GM21825 (cell line): ENCODE measurements at regions not wholly inside any gene's neighbourhood (a gene's known extent, or its start where the extent isn't known, plus 50 kb on each side); places are given as distances from the start of the nearest gene placed in this dataset.

Experiments used
- ATAC-seq: cut with Tn5 transposase; IDR thresholded peaks from one replicate; pipeline ENCODE4 v1.9.1; 2021; ENCODE audit warnings: mild to moderate bottlenecking, moderate library complexity; ENCODE audit not compliant: unreplicated experiment

DNA sequence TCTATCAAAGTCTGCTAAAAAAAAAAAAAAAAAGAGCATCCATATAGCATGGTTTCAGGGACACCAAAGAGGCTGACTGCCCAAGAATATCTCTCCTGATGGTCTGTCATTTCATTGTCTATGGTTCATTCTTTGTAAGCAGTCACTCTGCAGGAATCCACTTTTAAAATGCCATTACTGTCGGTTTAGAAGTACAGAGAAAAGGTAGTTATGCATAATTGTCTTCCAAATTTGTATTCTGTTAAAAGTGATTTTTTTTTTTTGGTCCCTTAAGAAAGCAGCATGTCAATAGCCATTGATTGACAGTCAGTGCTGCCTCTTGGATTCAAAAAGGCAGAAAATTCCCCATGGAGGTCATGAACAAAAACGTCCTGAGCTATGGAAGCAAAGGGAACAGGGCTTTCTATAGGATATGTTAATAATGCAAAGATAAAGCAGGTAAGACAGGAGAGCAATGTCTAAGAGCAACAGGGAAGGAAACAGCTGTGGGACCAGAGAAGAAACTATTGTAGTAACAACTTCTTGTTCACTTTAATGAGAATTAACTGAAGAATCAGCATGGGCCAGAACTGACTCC lies 245.8 kb downstream of the TMX3 start:
- ATAC-seq: no peak

DNA sequence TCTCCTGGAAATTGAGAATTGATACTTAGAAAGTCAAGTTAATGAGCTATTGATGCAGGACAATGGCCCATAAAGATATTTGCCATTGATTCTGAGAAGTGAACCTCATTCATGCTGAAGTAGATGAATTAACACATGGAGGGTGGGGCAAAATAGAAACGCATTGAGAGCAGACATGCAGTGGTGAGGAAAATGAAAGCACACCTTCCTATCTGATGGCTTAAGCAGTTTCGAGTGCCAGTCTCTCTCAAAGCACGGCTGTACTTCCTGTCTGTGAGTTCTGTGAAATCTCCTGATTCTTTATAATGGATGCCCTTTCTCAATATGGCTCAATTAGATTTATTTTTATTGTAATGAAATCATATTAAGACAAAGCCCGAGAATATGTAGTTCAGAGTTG lies 247.0 kb downstream of the TMX3 start:
- ATAC-seq: no peak

DNA sequence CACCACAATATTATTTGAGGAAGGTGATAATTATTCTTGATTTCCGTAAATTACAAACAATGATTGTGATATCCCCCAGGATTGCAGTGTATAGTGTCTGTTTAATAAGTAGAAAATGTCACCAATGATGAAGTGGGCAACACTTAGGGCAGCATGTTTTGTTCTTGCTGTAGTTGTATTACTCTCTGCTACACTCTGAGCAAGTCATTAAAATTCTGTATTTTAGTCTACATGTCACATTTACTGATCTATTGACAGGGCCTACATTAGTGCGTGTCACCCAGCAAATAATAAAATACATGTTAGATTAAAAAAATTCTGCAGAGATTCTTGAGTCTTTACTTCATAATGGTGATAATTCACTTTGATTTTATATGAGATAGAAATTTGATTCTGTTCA lies 247.6 kb downstream of the TMX3 start:
- no peak for ATAC-seq

- no peak for ATAC-seq
Measured at GRCh38 chr18:68466672-68467071, 248.2 kb downstream of the TMX3 start.

- no peak for ATAC-seq
Measured at GRCh38 chr18:68462766-68463165, 252.1 kb downstream of the TMX3 start.

DNA sequence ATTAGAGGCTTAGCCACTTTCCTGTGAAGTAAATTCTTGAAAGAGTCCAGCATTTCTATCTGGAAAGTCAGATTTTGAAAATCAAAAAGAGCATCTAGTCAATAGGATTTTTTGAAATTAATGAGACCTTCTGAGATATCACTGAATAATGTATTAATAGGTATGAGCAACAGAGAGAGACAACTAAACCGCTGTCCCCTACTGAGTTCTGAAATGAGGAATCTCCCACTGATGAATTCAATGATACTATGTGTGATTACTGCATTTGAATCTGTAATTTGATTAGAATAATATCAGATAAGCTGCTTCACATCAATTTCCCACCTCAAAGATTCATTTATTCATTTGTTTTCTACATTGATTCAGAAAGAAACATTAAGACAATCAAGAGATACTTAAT lies 252.8 kb downstream of the TMX3 start:
- no peak for ATAC-seq

DNA sequence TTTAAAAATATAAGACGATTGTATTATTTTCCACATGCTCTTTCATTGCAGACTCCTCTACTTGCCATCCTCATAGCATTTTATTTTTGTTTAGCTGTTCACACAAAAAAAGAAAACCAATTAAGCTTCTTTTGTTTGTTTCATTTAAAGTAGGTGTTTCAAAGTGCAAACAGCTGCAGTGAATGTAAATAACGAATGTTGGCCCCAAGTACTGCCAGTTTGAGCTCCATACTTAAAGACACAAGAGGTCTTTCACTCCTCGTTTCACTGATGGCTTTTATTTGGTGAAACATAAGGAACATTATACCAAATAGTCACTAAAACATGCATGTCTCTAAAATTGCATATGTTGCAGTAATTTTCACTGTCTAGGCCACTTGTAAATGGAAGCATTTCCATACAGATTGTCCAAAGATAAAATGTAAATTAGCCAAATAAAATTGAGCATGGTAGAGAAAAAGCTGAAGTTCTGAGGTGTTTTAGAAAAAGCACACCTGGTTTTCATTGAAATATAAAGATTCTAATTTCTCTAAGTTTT lies 253.4 kb downstream of the TMX3 start:
- ATAC-seq: no peak

GRCh38 chr18:68459968-68460367 lies 254.9 kb downstream of the TMX3 start:
- ATAC-seq: no peak

DNA sequence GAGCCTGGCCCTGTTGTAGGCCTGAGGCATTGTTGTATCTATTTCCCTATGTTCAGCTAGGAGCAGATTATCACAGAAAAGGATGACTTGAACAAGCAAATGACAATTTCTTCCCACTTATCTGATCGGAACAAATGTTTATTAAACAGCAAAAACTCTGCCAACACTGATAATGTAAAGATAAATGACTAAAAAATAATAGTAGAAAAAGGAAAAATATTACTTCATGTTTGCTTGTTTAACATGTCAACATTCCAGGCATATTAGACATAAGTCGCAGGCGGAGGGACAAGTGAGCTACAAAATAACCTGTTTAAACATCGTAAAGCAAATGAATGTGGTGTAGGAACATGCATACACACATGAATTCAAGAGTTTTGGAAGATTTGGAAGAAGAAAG lies 257.9 kb downstream of the TMX3 start:
- no peak for ATAC-seq

- ATAC-seq: no peak
Measured at GRCh38 chr18:68455229-68455603, 259.7 kb downstream of the TMX3 start.

DNA sequence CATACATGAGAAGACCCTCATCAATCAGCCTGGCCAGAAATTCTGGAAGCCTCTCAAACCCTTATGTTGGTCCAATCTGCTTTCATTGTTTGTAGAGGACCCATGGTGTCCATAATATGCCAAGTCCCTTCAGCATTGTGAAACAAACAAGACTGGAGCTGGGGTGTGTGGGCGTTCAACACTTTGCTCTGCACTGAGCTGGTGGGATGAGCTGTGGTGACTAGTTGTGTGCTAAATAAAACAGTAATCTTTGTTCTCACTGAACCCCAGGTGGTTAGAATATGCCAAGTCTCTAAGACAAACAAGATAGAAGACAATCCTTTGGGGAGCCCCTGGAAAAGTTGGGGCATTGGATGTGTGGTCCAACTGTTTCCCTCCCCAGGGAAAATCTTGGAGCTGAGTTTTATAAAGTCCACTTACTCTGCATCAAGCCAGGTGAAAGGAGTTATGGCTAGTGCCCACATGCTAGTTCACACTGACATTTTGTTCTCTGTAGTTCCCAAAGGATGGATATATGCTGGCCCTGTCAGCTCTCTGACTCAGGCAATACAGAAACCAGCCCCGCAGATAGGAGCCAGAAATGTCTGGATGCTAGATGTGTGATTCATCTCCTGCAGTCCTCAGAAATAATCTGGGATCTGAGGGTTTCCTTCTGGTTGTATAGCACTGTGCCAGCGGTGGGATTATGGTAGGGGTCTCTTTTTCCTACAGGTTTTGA lies 260.2 kb downstream of the TMX3 start:
- ATAC-seq: no peak

- ATAC-seq: no peak
Measured at GRCh38 chr18:68449292-68449691, 265.6 kb downstream of the TMX3 start.

DNA sequence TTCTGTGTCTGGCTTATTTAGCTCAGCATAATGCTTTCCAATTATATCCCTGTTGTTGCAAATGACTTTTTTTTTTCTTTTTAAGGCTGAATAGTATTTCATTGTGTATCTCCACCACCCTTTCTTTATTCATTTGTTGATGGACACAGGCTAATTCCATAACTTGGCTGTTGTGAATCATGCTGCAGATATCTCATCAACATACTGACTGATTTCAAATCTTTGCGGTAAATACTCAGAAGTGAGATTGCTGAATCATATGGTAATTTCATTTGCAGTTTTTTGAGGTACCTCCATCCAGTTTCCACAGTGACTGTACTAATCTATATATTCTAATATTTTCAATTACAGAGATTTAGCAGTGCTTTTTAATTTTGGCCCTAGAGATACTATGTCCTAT lies 266.2 kb downstream of the TMX3 start:
- ATAC-seq: no peak

DNA sequence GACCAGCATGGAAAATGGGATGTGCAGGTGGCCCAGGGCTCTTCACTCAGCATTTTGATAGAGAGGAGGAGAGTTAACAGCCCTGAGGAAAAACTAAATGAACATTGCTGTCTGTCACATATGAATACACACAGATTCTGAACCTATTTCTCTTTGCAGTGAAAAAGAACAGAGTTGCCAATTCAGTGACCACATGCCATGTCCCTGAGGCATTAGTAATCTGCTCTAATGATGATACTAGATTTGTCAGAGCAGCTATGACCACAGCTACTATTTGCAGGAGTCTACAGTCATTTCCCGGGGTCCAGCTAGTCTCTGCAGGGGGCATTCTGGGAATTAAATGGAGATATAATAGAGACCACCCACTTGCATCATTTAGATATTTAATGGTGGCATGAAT lies 267.6 kb downstream of the TMX3 start:
- no peak for ATAC-seq

GRCh38 chr18:68445668-68446426 lies 269.1 kb downstream of the TMX3 start:
- ATAC-seq: no peak

- no peak for ATAC-seq
Measured at GRCh38 chr18:68445136-68445535, 269.8 kb downstream of the TMX3 start.

DNA sequence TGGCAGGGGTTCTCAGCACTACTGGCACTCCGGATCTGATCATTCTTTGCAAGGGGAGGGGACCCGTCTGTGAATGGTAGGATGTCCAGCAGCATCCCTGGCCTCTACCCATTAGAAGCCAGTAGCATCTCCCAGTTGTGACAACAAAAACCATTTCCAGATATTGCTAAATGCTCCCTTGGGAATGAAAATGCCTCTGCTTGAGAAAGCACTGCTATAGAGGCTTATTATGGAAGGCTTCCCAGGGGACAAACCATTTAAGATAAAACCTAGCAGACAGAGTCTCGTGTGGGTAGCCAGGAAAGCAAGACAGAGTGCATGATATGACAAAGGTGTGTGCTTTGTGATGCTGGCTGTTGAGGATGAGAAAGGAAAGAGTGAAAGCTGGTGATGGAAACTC lies 273.7 kb downstream of the TMX3 start:
- ATAC-seq: no peak

GRCh38 chr18:68440433-68440832 lies 274.5 kb downstream of the TMX3 start:
- no peak for ATAC-seq

DNA sequence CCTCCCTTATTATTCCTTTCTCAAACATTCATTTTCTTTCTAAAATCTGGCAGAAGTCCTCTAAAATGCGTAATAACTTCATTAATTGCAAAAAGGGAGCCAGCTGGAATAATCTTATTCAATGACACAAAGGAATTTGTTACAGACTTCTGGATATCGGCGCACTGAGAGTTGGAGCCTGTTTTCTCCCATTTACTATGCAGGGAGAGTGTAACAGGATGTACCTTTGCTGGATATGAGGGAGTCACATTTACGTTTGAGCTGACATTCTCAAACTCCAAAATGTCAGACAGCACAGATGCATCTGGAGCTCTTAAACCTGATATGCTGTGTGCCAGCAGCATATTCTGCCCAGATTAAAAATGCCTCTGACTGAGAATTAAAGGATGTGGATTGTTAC lies 275.3 kb downstream of the TMX3 start:
- ATAC-seq: no peak

- ATAC-seq: no peak
Measured at GRCh38 chr18:68438983-68439382, 275.9 kb downstream of the TMX3 start.

GRCh38 chr18:68438536-68438935 lies 276.4 kb downstream of the TMX3 start:
- no peak for ATAC-seq

DNA sequence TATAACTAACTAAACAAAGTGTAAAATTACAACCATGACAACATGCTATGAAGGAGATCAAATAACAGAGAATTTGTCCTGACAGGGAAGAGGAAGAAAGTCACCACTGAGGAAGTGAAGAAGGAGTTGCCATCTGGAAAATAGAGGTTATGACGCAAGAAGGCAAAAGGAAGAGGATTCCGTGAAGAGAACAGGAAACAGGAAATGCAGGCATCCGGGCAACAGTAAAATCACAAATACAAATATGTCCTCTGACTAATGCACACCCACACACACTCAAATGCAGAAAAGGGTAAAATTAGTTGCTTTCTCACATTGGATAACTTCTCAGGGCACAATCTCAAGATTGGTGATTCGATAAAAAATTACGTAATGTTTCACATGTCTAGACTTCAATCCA lies 278.4 kb downstream of the TMX3 start:
- ATAC-seq: no peak
